HG02610 (cell line): ENCODE measurements at regions not wholly inside any gene's neighbourhood (a gene's known extent, or its start where the extent isn't known, plus 50 kb on each side); places are given as distances from the start of the nearest gene placed in this dataset.
A peak's percentile ranks its signal among the peaks of the same experiment; 100 is the strongest.

Source experiments
- ATAC-seq: cut with Tn5 transposase; IDR thresholded peaks from one replicate; pipeline ENCODE4 v1.9.1; 2021; ENCODE audit warnings: mild to moderate bottlenecking, moderate library complexity; ENCODE audit not compliant: unreplicated experiment

- no peak for ATAC-seq
Measured at GRCh38 chr11:31912808-31913207, 101.7 kb upstream of the PAX6 start.

- ATAC-seq, result no peak
Measured at GRCh38 chr11:31910950-31911576, 99.9 kb upstream of the PAX6 start.

- ATAC-seq, result no peak
Measured at GRCh38 chr11:31903225-31904074, 92.3 kb upstream of the PAX6 start.

- ATAC-seq, result no peak
Measured at GRCh38 chr11:31902706-31903105, 91.6 kb upstream of the PAX6 start.

- ATAC-seq, result no peak
Measured at GRCh38 chr11:31895926-31896325, 84.8 kb upstream of the PAX6 start.

- no peak for ATAC-seq
Measured at GRCh38 chr11:31887180-31887579, 76.1 kb upstream of the PAX6 start.

GRCh38 chr11:31884080-31884479 is 73.0 kb upstream of the PAX6 start:
- no peak for ATAC-seq

GRCh38 chr11:31883435-31883834 is 72.3 kb upstream of the PAX6 start:
- no peak for ATAC-seq

- no peak for ATAC-seq
Measured at GRCh38 chr11:31882951-31883392, 71.8 kb upstream of the PAX6 start.

GRCh38 chr11:31881825-31882224 is 70.7 kb upstream of the PAX6 start:
- no peak for ATAC-seq

GRCh38 chr11:31879681-31880080 is 68.6 kb upstream of the PAX6 start:
- no peak for ATAC-seq

GRCh38 chr11:31877863-31878262 is 66.7 kb upstream of the PAX6 start:
- ATAC-seq, result no peak

- no peak for ATAC-seq
Measured at GRCh38 chr11:31877083-31877482, 66.0 kb upstream of the PAX6 start.

GRCh38 chr11:31875866-31876560 is 64.9 kb upstream of the PAX6 start:
- no peak for ATAC-seq

GRCh38 chr11:31874631-31875191 is 63.6 kb upstream of the PAX6 start:
- no peak for ATAC-seq

- no peak for ATAC-seq
Measured at GRCh38 chr11:31873124-31873523, 62.0 kb upstream of the PAX6 start.

- no peak for ATAC-seq
Measured at GRCh38 chr11:31872076-31872443, 60.9 kb upstream of the PAX6 start.

GRCh38 chr11:31871310-31872075 is 60.4 kb upstream of the PAX6 start:
- no peak for ATAC-seq

- peak; percentile 57 for ATAC-seq
Measured at GRCh38 chr11:31870609-31871309, 59.6 kb upstream of the PAX6 start.

GRCh38 chr11:31869986-31870385 is 58.9 kb upstream of the PAX6 start:
- no peak for ATAC-seq
